ENCODE measurements at regions not wholly inside any gene's neighbourhood (a gene's known extent, or its start where the extent isn't known, plus 50 kb on each side); places are given as distances from the start of the nearest gene placed in this dataset.
"Not testable (repeated sequence)": the region's sequence is repeated elsewhere in the genome, so short reads cannot be mapped to it uniquely, and the experiment has no call there.

DNA sequence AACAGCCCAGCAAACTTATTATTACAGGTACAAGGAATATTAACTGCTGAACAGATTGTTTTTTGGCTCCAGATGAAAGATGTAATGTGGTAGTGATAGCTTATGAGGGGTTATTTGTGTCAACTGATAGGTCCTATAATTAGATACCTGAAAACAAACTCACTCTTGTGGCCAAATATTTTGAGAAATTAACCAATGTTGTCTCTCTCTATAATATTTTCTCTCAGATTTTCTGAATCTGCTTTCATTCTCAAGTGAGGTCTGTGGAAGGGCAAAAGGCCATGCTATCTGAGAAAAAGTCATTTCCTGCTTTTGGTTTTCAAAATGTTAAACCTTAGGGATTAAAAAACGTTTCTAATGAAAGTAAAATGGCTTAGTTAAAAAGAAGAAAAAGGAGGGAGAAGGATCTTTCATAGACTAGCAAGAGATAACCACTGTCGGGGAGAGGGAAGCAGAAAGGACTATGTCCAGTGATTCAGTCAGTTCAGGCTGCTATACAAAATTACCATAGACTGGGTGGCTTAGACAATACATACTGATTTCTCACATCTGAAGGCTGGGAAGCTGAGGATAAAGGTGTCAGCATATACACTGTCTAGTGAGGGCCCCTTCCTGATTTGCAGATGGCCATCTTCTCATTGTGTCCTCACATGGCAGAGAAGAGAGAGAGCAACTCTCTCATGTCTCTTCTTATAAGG, 277.5 kb upstream of the P2RY1 start:
- Mint-ChIP-seq H3K9me3 (no peaks in the 10 kb centered on the region), H3K36me3 (no peaks in the 10 kb centered on the region), H3K27ac (peak overlapping the region; percentile 16), H3K27me3 (no peaks in the 10 kb centered on the region), H3K4me1 (peaks cover 11% of the 10 kb centered on the region), H3K4me3 (no peak overlapping the region)

DNA sequence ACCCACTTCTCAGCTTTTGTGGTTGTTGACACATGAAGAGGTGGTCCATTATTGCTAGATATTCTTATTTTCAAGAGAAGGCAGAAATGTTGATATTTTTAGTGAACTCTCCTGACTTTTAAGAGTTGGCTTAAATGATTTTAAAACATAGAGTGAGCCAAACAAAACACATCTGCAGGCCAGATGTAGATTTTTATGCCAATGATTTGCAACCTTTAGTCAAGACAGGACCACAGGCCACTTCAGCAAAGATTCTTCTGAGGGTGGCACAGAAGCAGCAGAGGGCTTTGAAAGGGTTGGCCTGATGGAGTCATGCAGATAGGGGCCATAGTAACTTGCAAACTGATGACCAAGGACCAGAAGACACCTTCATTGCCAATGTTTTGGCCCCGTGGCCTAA, 276.5 kb upstream of the P2RY1 start:
- H3K4me3 Mint-ChIP-seq: no peak overlapping the region
- H3K36me3 Mint-ChIP-seq: no peaks in the 10 kb centered on the region
- no peak overlapping the region for H3K27ac Mint-ChIP-seq
- no peaks in the 10 kb centered on the region for H3K9me3 Mint-ChIP-seq
- H3K4me1 Mint-ChIP-seq: peaks cover 11% of the 10 kb centered on the region
- H3K27me3 Mint-ChIP-seq: no peaks in the 10 kb centered on the region

DNA sequence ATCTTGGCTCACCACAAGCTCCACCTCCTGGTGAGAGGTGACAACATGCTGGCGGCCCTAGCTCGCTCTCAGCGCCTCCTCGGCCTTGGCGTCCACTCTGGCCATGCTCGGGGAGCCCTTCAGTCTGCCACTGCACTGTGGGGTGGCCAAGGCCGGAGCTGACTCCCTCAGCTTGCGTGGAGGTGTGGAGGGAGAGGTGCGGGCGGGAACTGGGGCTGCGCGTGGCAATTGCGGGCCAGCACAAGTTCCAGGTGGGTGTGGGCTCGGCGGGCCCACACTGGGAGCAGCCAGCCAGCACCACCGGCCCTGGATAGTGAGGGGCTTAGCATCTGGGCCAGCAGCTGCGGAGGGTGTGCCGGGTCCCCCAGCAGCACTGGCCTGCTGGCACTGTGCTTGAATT, 275.7 kb upstream of the P2RY1 start:
- Mint-ChIP-seq H3K9me3 (no peaks in the 10 kb centered on the region), H3K36me3 (no peaks in the 10 kb centered on the region), H3K27me3 (no peaks in the 10 kb centered on the region), H3K4me1 (peaks cover 11% of the 10 kb centered on the region), H3K27ac (no peak overlapping the region), H3K4me3 (no peak overlapping the region)

DNA sequence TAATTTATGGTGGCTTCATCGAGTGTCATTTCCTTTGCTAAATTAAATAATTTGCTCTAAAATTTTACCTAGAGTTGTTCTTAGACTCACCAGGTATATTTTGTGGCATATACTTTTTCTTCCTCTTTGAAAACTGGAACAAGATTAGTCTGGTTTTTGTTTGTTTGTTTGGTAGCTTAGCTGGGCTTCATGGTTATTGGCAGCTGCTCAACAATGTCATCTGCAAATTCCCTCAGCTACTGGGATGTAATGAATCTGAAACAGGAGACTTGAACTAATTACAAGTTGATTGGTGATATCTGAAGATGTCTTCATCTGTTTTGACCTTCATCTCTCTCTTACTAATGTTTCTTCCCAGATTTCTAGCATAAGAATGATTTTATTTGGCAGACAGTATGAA, 270.5 kb upstream of the P2RY1 start:
- no peak overlapping the region for H3K4me3 Mint-ChIP-seq
- no peaks in the 10 kb centered on the region for H3K4me1 Mint-ChIP-seq
- no peaks in the 10 kb centered on the region for H3K9me3 Mint-ChIP-seq
- H3K27me3 Mint-ChIP-seq: peaks cover 2% of the 10 kb centered on the region
- H3K36me3 Mint-ChIP-seq: no peaks in the 10 kb centered on the region
- H3K27ac Mint-ChIP-seq: no peak overlapping the region

DNA sequence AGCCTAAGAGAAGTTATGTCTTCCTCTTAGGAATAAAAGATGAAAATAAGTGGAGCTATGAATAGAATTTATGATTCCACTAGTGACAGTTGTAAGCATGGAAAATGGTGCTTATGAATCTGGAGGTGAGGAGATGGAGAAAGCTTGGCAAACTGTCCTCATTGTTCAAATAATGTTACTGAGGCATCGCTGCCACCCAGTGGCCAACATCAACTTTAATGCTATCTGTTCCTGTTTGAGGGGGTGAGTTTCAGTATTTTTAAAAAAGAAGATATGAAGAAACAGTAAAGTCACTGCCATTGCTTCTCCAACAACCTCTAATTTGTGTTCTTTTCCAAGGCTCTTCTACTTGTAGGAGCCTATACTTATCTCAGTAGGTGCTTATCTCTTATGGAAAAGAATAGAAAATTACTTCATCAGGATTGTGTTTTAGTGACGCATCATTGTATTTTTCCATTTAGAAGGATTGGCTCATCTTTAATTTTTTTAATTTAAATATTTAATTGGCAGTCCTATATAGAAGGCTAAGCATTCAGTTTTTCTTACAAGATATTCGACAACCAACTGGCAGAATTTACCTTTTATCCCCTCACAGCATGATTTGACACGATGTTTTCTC, 260.4 kb upstream of the P2RY1 start:
- Mint-ChIP-seq H3K36me3 (no peaks in the 10 kb centered on the region), H3K27me3 (peaks cover 6% of the 10 kb centered on the region), H3K9me3 (no peaks in the 10 kb centered on the region), H3K27ac (no peak overlapping the region), H3K4me1 (no peaks in the 10 kb centered on the region), H3K4me3 (no peak overlapping the region)

DNA sequence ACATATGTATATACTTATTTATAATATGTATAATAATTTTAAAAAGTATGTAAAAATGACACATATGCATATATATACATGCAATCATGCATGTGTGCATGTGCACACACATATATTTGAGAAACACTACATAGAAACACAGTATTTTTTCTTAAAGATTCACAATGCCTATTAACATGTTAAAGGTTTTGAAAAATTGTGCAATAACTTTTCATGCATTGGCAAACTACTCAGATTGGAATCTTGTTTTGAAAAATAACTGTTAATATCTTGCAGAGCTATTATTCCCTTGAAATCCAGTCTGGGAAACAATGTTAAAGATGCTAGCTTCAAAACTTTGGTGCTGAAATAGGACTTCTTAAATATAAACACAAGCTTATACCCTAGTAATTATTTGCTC, 256.2 kb upstream of the P2RY1 start:
- H3K4me3 Mint-ChIP-seq: no peak overlapping the region
- no peaks in the 10 kb centered on the region for H3K4me1 Mint-ChIP-seq
- no peak overlapping the region for H3K27ac Mint-ChIP-seq
- no peaks in the 10 kb centered on the region for H3K36me3 Mint-ChIP-seq
- H3K27me3 Mint-ChIP-seq: peaks cover 3% of the 10 kb centered on the region
- H3K9me3 Mint-ChIP-seq: no peaks in the 10 kb centered on the region

DNA sequence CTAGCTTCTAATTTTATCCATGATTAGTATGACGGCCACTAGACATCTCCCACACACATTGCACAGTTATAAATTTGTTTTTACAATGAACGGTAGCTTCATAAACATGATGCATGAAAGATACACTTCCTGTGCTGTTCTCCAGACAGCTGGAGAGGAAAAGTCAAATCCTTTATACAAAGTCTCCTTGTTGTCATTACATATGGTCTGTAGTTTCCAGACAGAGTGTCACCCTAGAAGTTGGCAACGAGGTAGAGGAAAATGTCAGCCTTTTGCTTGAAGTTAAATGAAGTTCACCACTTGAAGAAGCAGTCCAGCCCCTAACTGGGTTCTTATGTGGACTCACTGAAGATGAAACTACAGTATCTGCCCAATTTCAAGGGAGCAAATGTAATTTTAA, 253.0 kb upstream of the P2RY1 start:
- Mint-ChIP-seq H3K27ac (no peak overlapping the region), H3K36me3 (no peaks in the 10 kb centered on the region), H3K4me1 (no peaks in the 10 kb centered on the region), H3K27me3 (peaks cover 3% of the 10 kb centered on the region), H3K9me3 (no peaks in the 10 kb centered on the region), H3K4me3 (no peak overlapping the region)

DNA sequence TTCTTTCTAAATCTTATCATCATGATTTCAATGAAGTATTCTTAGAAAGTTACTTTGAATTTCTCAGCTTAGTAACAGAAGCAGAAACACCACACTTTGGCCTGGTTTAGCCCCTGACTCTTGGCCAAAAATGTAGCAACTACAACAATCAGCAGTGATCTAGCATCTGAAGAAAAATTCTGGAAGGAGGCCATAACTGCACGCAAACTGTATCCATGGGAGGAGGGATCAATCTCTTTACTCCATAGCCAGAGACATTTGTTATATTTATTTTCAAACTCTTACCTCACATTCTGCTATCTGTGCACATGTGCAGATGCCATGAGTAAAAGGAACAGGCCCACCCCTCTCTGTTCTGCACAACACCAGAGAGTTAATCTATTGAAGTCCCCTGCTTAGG, 251.0 kb upstream of the P2RY1 start:
- Mint-ChIP-seq H3K4me1 (no peaks in the 10 kb centered on the region), H3K27me3 (peaks cover 2% of the 10 kb centered on the region), H3K9me3 (no peaks in the 10 kb centered on the region), H3K27ac (no peak overlapping the region), H3K4me3 (no peak overlapping the region), H3K36me3 (no peaks in the 10 kb centered on the region)

DNA sequence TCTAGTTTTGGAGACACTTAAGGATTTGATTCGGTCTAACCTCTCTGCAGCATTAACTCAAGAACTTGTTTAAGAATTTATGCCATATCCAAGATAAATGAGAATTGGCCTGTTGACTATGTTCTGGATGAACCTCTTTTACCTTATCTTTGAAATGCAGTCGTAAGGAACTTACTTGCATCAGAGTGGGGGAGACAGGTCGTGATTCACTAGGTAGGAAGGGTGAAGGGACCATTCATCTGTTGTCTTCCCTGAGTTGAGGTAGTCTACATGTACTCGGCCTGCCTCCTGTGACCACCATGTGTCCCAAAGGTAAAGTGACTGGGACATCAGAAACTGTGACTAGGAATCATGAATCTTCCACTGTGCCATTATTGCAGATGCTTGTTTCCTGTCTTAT, 248.0 kb upstream of the P2RY1 start:
- no peak overlapping the region for H3K4me3 Mint-ChIP-seq
- no peaks in the 10 kb centered on the region for H3K36me3 Mint-ChIP-seq
- H3K9me3 Mint-ChIP-seq: no peaks in the 10 kb centered on the region
- H3K27me3 Mint-ChIP-seq: no peaks in the 10 kb centered on the region
- no peaks in the 10 kb centered on the region for H3K4me1 Mint-ChIP-seq
- no peak overlapping the region for H3K27ac Mint-ChIP-seq

DNA sequence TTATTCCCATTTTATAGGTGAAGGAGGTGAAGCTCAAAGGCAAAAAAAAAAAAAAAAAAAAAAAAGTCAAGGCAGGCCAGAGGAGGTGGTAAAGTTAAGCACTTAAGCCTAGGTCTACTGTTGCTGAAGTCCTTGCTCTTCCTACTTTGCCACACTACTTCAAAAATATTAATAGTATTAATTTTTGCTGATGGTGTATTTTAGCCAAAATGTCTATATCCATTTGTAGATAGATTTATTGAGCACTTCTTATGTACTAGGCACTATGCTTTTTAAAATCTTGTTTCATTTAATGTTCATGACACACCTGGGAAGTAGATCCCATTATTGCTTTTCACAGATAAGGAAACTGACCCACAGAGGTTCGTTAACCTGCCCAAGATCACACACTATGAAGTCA, 247.1 kb upstream of the P2RY1 start:
- Mint-ChIP-seq H3K4me3 (no peak overlapping the region), H3K4me1 (no peaks in the 10 kb centered on the region), H3K27me3 (no peaks in the 10 kb centered on the region), H3K27ac (no peak overlapping the region), H3K9me3 (no peaks in the 10 kb centered on the region), H3K36me3 (no peaks in the 10 kb centered on the region)

DNA sequence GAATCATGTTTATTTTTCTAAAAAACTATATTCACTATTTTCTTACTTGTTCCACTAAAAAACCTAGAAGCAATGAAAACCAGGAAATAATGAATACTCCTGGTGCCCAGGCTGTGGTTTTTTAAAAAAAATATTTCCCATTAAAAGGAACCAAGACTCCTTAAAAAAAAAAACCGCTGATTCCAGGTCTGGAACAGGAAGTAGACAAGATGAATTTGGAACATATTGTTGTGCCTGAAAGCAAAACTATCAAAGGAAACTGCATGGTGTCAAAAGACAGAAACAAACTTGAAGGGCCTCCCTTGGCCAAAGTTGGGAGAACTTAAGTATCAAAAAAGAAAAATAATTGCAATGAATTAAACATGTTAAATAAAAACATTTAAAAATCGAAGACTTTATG, 245.3 kb upstream of the P2RY1 start:
- H3K4me1 Mint-ChIP-seq: peaks cover 4% of the 10 kb centered on the region

DNA sequence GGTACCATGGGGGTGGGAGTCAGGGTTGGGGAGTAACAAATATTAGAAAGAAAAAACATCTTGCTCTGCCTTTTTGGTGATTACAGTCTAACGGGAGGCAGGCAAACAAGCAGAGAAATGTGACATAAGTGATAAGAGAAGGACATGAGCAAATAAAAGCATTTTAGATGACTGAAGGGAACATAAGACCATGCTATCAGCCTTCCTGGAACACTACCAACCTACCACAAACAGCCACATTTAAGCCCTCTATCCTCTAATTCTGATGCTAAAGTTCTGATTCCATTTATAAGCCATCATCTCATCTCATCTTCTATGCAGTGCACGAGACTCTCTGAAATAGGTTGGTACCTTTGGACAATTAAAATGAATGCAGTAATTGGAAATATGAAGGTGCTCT, 243.4 kb upstream of the P2RY1 start:
- Mint-ChIP-seq H3K4me3 (no peak overlapping the region), H3K4me1 (peaks cover 13% of the 10 kb centered on the region), H3K9me3 (no peaks in the 10 kb centered on the region), H3K27me3 (no peaks in the 10 kb centered on the region), H3K27ac (no peak overlapping the region), H3K36me3 (no peaks in the 10 kb centered on the region)

More for the DNA sequence above, 245.3 kb upstream of the P2RY1 start:
- Mint-ChIP-seq H3K27me3 (no peaks in the 10 kb centered on the region), H3K27ac (no peak overlapping the region), H3K36me3 (no peaks in the 10 kb centered on the region), H3K4me3 (no peak overlapping the region), H3K9me3 (no peaks in the 10 kb centered on the region)

DNA sequence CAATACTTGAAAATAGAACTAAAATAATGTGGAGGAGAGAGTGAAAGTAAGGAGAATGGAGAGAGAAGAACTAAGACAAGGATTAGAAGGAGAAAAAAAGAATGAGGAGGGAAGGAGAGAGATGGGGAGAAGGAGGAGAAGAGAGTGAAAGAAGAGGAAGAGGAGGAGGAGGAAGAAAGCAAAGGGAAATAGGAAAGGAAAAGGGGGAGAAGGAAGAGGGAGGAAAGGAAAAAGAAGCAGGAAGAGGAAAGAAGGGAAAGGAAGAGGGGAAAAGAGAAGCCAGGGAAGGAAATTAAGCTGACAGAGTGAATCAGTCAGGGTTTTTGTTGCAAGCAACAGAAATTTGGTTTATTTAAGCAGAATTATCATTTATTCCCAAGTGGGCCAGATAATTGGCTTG, 241.7 kb upstream of the P2RY1 start:
- peaks cover 22% of the 10 kb centered on the region for H3K4me1 Mint-ChIP-seq
- H3K9me3 Mint-ChIP-seq: no peaks in the 10 kb centered on the region
- H3K4me3 Mint-ChIP-seq: no peak overlapping the region
- no peaks in the 10 kb centered on the region for H3K27me3 Mint-ChIP-seq
- no peak overlapping the region for H3K27ac Mint-ChIP-seq
- no peaks in the 10 kb centered on the region for H3K36me3 Mint-ChIP-seq

DNA sequence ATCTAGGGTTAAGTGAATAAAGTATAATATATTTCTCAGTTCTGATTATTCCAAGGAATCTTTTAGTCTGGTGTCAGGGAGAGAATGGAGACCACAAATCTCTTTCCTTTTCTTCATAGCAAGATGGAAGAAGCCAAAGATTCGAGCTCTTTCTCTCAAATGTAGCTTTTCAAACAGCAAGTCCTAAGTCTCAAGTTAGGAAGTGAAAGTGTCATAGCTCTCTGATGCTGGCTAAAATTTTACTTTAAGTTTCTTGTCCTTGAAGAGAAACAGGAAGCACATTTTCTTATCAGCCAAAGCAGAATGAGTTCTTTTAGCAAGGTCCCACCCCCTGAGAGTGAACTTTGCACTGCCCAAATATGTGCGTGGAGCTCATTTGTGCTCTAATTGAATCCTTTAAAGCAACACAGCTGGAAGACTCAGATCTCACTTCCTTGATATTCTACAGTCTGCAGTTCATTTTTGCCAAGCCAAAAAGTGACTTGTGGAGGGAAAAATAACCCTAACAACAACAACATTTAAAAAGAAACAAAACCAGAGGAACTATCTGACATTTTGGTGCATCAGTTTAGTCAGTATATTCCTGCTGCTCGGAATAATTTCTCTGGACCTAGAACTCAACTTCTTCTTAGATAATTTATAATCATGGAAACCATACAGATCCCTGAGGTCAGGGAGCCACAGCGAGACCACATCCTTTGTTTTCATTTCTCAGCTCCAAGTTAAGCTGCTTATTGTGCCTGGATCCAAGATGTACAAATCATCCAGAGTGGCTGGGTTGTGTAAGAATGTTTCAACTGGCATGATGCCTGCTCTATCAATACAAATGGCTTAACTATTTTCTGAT, 238.7 kb upstream of the P2RY1 start:
- no peaks in the 10 kb centered on the region for H3K36me3 Mint-ChIP-seq
- H3K27ac Mint-ChIP-seq: peak overlapping the region; percentile 38
- H3K4me3 Mint-ChIP-seq: peak overlapping the region; percentile 8
- H3K4me1 Mint-ChIP-seq: peaks cover 22% of the 10 kb centered on the region
- no peaks in the 10 kb centered on the region for H3K9me3 Mint-ChIP-seq
- H3K27me3 Mint-ChIP-seq: no peaks in the 10 kb centered on the region

DNA sequence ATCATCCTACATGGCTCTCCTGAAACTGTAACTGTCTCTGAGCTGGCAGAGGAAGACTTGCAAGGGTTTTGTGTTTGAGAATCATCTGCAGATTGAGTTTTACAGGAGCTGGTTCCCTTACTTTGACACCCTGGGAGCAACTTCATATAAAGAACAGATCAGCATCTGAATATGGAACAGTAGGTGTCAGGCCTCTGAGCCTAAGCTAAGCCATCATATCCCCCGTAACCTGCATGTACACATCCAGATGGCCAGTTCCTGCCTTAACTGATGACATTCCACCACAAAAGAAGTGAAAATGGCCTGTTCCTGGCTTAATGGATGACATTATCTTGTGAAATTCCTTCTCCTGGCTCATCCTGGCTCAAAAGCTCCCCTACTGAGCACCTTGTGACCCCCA, 238.1 kb upstream of the P2RY1 start:
- not testable (repeated sequence) for H3K36me3 Mint-ChIP-seq, H3K4me3 Mint-ChIP-seq, H3K27me3 Mint-ChIP-seq, H3K9me3 Mint-ChIP-seq
- Mint-ChIP-seq H3K27ac (peak overlapping the region; percentile 19), H3K4me1 (peaks cover 22% of the 10 kb centered on the region)

DNA sequence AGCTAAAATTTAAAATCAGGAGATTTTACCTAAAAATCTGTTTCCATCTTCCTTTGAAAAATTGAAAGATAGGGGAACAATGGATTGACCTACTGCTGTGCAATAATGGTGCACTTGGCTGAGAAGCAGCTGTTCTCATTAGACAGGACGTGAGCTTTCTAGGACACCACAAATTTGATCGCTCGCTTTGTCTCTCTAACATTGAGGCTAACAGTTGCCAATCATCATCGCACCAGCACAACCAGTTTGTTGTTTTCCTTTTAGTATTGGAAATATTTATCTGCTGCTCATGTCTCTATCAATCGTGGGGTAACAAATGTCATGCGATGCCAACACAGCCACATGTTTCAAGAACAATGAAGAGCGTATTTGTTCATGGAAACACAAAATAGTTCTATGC, 228.8 kb upstream of the P2RY1 start:
- no peaks in the 10 kb centered on the region for H3K9me3 Mint-ChIP-seq
- peaks cover 3% of the 10 kb centered on the region for H3K27me3 Mint-ChIP-seq
- H3K27ac Mint-ChIP-seq: no peak overlapping the region
- no peaks in the 10 kb centered on the region for H3K36me3 Mint-ChIP-seq
- H3K4me1 Mint-ChIP-seq: no peaks in the 10 kb centered on the region
- no peak overlapping the region for H3K4me3 Mint-ChIP-seq

Measured in activated naive CD4-positive, alpha-beta T cell treated with anti-CD3 and anti-CD28 coated beads, Interleukin-2, amount 50 U/mL, for 24 hours (primary cell).